Transverse colon (tissue), 4 donors: ENCODE measurements at regions not wholly inside any gene's neighbourhood (a gene's known extent, or its start where the extent isn't known, plus 50 kb on each side); places are given as distances from the start of the nearest gene placed in this dataset.

Experiments
- POLR2A ChIP-seq: fragments of 450-650 bp; IDR thresholded peaks from one replicate; pipeline ENCODE4 v1.6.1; 2016; ENCODE audit warnings: antibody characterized with exemption, mild to moderate bottlenecking, moderate library complexity
- POLR2AphosphoS5 ChIP-seq, 3 donors: sonication (generic); formaldehyde crosslinking; IDR thresholded peaks; one replicate each; pipeline ENCODE4 v1.6.1; 2016; ENCODE audit warnings: antibody characterized with exemption in 3 of 3
- TF ChIP-seq, protein P1 (sequence below), 5 experiments: fragments of 200-600 bp in 3 of 5; fragments of 450-650 bp in 2 of 5; sonication (generic) in 3 of 5; IDR thresholded peaks; 1 replicate in 2 of 5; 2 replicates in 3 of 5; pipeline ENCODE4 v1.5.1; 2016 to 2017; ENCODE audit warnings: antibody characterized with exemption in 5 of 5, inconsistent platforms in 3 of 5, mild to moderate bottlenecking in 2 of 5, moderate library complexity in 1 of 5

DNA sequence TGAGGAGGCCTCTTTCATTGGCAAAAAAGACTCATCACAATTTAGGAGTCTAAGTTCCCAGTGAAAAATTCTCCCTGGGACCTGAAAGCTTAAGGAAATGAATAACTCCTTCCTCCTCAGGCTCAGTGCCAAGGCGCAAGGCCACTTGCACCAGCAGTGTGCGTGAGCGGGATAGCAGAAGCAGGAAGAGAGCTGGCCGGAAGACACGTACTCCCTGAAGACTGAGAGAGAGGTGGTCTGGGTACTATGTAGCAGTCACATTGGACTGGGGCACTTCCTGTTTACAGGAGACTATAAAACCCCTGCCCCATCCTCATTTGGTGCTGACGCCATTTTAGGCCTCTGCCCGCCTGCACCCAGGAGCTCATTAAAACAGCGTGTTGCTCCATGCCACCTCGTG, 66.3 kb upstream of the IL33 start:
- TF ChIP-seq, protein P1, sequence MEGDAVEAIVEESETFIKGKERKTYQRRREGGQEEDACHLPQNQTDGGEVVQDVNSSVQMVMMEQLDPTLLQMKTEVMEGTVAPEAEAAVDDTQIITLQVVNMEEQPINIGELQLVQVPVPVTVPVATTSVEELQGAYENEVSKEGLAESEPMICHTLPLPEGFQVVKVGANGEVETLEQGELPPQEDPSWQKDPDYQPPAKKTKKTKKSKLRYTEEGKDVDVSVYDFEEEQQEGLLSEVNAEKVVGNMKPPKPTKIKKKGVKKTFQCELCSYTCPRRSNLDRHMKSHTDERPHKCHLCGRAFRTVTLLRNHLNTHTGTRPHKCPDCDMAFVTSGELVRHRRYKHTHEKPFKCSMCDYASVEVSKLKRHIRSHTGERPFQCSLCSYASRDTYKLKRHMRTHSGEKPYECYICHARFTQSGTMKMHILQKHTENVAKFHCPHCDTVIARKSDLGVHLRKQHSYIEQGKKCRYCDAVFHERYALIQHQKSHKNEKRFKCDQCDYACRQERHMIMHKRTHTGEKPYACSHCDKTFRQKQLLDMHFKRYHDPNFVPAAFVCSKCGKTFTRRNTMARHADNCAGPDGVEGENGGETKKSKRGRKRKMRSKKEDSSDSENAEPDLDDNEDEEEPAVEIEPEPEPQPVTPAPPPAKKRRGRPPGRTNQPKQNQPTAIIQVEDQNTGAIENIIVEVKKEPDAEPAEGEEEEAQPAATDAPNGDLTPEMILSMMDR (IDR thresholded peaks at IDR 0.05): no peak
- no peak for TF ChIP-seq POLR2A
- no peak for TF ChIP-seq POLR2AphosphoS5 (IDR thresholded peaks at IDR 0.05)
